HepG2 (cell line): ENCODE measurements at regions not wholly inside any gene's neighbourhood (a gene's known extent, or its start where the extent isn't known, plus 50 kb on each side); places are given as distances from the start of the nearest gene placed in this dataset.

ENCODE experiments used
- ATAC-seq: fragments of 200-7000 bp; cut with Tn5 transposase; 3 replicates; pipeline ENCODE4 v1.9.1; 2020; ENCODE audit warnings: mild to moderate bottlenecking, moderate library complexity
- BruUV-seq: library from RNA; stranded (reverse); fragments of 400-500 nt; replicated peaks from 2 replicates; lab custom pipeline; 2021; lab: Mats Ljungman, UMichigan
- CTCF ChIA-PET: fragments of 300-600 bp; formaldehyde crosslinking; extraction: SDS; loops from one replicate; lab custom pipeline; 2021; ENCODE audit warnings: low total read pairs, inconsistent platforms, low intra/inter-chr PET ratio; lab: Yijun Ruan, JAX
- POLR2A ChIA-PET: fragments of 350-600 bp; sonication (Branson Sonifier 250); formaldehyde crosslinking; loops from one replicate; lab custom pipeline; 2020; ENCODE audit warnings: antibody characterized with exemption, inconsistent platforms; lab: Yijun Ruan, JAX
- DNase-seq: peaks from one replicate; pipeline ENCODE4 v3.0.0-alpha.2; 2015; ENCODE audit warnings: low spot score
- FAIRE-seq: peaks from 3 replicates; lab custom pipeline; 2011; peaks lifted over from hg19 to GRCh38; lab: Jason Lieb, UNC
- H2AFZ ChIP-seq: one replicate; pipeline ENCODE4 v1.6.1; 2011; ENCODE audit warnings: low read length, inconsistent platforms
- H3K27ac ChIP-seq: fragments of 300-600 bp; 3 replicates; pipeline ENCODE4 v1.8.0; 2011; ENCODE audit warnings: mixed run types, mild to moderate bottlenecking, mixed read lengths, low read length, inconsistent platforms; ENCODE audit not compliant: insufficient read depth; ENCODE audit errors: extremely low read length
- H3K27me3 ChIP-seq, 2 experiments: fragments of 200-600 bp in 1 of 2; 2 replicates in 1 of 2; 3 replicates in 1 of 2; pipeline versions ENCODE4 v1.6.0 to v1.8.0; 2011; ENCODE audit warnings: low read length in 2 of 2, mild to moderate bottlenecking in 2 of 2, moderate library complexity in 2 of 2, inconsistent platforms in 1 of 2; ENCODE audit not compliant: insufficient read depth in 2 of 2, control insufficient read depth in 1 of 2
- H3K36me3 ChIP-seq, 2 experiments: fragments of 200-600 bp in 1 of 2; replicated peaks in 1 of 2; 2 replicates in 1 of 2; 3 replicates in 1 of 2; pipeline versions ENCODE4 v1.5.1 to v1.8.0; 2011; ENCODE audit warnings: low read length in 2 of 2, inconsistent platforms in 1 of 2; ENCODE audit not compliant: insufficient read depth in 2 of 2, control insufficient read depth in 1 of 2
- H3K4me1 ChIP-seq: 2 replicates; pipeline ENCODE4 v1.5.1; 2012; ENCODE audit warnings: low read length, inconsistent platforms; ENCODE audit not compliant: insufficient read depth
- H3K4me2 ChIP-seq: 2 replicates; pipeline ENCODE4 v1.6.0; 2011; ENCODE audit warnings: low read depth, low read length, inconsistent platforms
- H3K4me3 ChIP-seq, 3 experiments: fragments of 200-600 bp in 1 of 3; sonication (generic), shearing (Covaris generic) in 1 of 3; replicated peaks in 1 of 3; 2 replicates each; pipeline ENCODE4 v1.5.1; 2011 to 2016; ENCODE audit warnings: low read length in 3 of 3, inconsistent platforms in 2 of 3, low read depth in 2 of 3, mild to moderate bottlenecking in 2 of 3, control low read depth in 1 of 3, mixed read lengths in 1 of 3; ENCODE audit not compliant: insufficient read depth in 1 of 3
- H3K79me2 ChIP-seq: one replicate; pipeline ENCODE4 v1.6.1; 2011; ENCODE audit warnings: low read length, inconsistent platforms; ENCODE audit not compliant: insufficient read depth
- H3K9ac ChIP-seq: 2 replicates; pipeline ENCODE4 v1.6.0; 2011; ENCODE audit warnings: mild to moderate bottlenecking, low read depth, low read length, inconsistent platforms; ENCODE audit not compliant: insufficient read depth
- H3K9me3 ChIP-seq: 2 replicates; pipeline ENCODE4 v1.5.1; 2012; ENCODE audit warnings: mild to moderate bottlenecking, low read length
- H4K20me1 ChIP-seq: 2 replicates; pipeline ENCODE4 v1.6.0; 2011; ENCODE audit warnings: inconsistent platforms, mild to moderate bottlenecking, low read length, moderate library complexity; ENCODE audit not compliant: insufficient read depth
- ATRX ChIP-seq: sonication (generic); formaldehyde crosslinking; IDR thresholded peaks from 2 replicates; pipeline ENCODE4 v1.4.0; 2020; ENCODE audit warnings: missing genetic modification reagents, borderline replicate concordance
- ESRRA ChIP-seq: sonication (generic); formaldehyde crosslinking; IDR thresholded peaks from 2 replicates; pipeline ENCODE4 v1.5.1; 2020; ENCODE audit warnings: mild to moderate bottlenecking, low read depth, missing genetic modification reagents
- ZBTB33 ChIP-seq: sonication (generic); formaldehyde crosslinking; IDR thresholded peaks from 2 replicates; pipeline ENCODE4 v1.4.0; 2020; ENCODE audit warnings: missing genetic modification reagents
- ZFP41 ChIP-seq: sonication (generic); formaldehyde crosslinking; IDR thresholded peaks from 2 replicates; pipeline ENCODE4 v1.4.0; 2020; ENCODE audit warnings: mild to moderate bottlenecking, missing genetic modification reagents, borderline replicate concordance
- ZNF138 ChIP-seq: sonication (generic); formaldehyde crosslinking; IDR thresholded peaks from 2 replicates; pipeline ENCODE4 v1.5.0; 2020; ENCODE audit warnings: mild to moderate bottlenecking, low read depth, missing genetic modification reagents
- ZNF280D ChIP-seq: sonication (generic); formaldehyde crosslinking; IDR thresholded peaks from 2 replicates; pipeline ENCODE4 v1.5.1; 2020; ENCODE audit warnings: mild to moderate bottlenecking, missing genetic modification reagents
- ZNF512 ChIP-seq: sonication (generic); formaldehyde crosslinking; IDR thresholded peaks from 2 replicates; pipeline ENCODE4 v1.4.0; 2020; ENCODE audit warnings: mild to moderate bottlenecking, missing genetic modification reagents
- WGBS: methylation state at CpG from one replicate; pipeline ENCODE4 v1.1.6; 2017; ENCODE audit warnings: low lambda C conversion rate; 5-methylcytosine and 5-hydroxymethylcytosine counted together
- in situ Hi-C: cut with HindIII; loops from 2 replicates; pipeline ENCODE4 v1.10.0; 2017; ENCODE audit warnings: low pct_unique_long_range_greater_than_20kb; ENCODE audit not compliant: extremely low pct_ligation_motif_present
- intact Hi-C: fragments of 100-400 bp; cut with micrococcal nuclease; formaldehyde crosslinking; loops from one replicate; pipeline ENCODE4 v1.10.0; 2022; ENCODE audit not compliant: unreplicated experiment

- Histone ChIP-seq H3K36me3 (no peaks in the 10 kb centered on the region), H3K4me1 (no peaks in the 10 kb centered on the region), H3K27ac (no peak overlapping the region), H3K9ac (no peak overlapping the region), H2AFZ (no peak overlapping the region), H3K4me2 (no peak overlapping the region), H4K20me1 (no peaks in the 10 kb centered on the region), H3K9me3 (peaks cover 93% of the 10 kb centered on the region), H3K4me3 (no peak overlapping the region), H3K27me3 (no peaks in the 10 kb centered on the region), H3K79me2 (no peaks in the 10 kb centered on the region)
- ATAC-seq (no peak), DNase-seq (no peak), FAIRE-seq (no peak)
- ChIA-PET POLR2A (no interaction called here), CTCF (no interaction called here)
- intact Hi-C loops (no loop called here), in situ Hi-C loops (no loop called here)
- TF ChIP-seq ZNF138 (CRISPR knock-in tag), result no peak
- TF ChIP-seq ATRX (CRISPR knock-in tag), result no peak
- no peak for TF ChIP-seq ZNF280D
- no peak for TF ChIP-seq ZBTB33
- no peak for TF ChIP-seq ZNF512 (CRISPR knock-in tag)
- no peak for TF ChIP-seq ZFP41 (CRISPR knock-in tag)
- TF ChIP-seq ESRRA (CRISPR knock-in tag), result no peak
- WGBS, result 3% methylated on average over 3 of the region's 3 CpGs
- no TSS peak for BruUV-seq
These were observed 80.4 kb upstream of the ADAMTS5 start for GRCh38 chr21:27047283-27047657.
